WI38 (cell line): ENCODE measurements at regions not wholly inside any gene's neighbourhood (a gene's known extent, or its start where the extent isn't known, plus 50 kb on each side); places are given as distances from the start of the nearest gene placed in this dataset.

Experiments
- H3K4me3 ChIP-seq: 2 replicates; pipeline ENCODE4 v1.5.1; 2011; ENCODE audit warnings: low read depth, mild to moderate bottlenecking, control low read depth, low read length
- TF ChIP-seq, protein P1 (sequence below): IDR thresholded peaks from 2 replicates; pipeline ENCODE4 v1.5.1; 2012; ENCODE audit warnings: low read depth, mild to moderate bottlenecking, control low read depth, low read length

DNA sequence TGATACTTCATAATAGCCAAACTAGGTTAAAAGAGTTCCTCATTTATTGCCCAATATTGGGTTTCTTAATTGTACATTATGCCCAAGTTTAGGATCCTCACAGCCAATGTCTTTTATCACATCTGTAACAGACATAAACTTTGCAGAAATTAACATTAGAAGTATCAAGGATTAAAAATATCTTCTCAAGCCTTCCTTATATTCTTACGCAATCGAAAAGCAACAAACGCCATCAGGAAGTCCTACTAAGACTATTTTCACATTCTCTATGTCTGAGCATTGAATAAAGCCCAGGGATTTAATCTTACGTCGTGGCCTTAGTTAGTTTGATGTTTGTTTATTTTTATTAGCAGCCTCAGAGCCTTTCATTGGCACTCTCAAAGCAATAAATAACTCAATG, 1660.4 kb upstream of the MIR17HG start:
- no peak overlapping the region for H3K4me3 ChIP-seq
- TF ChIP-seq, protein P1, sequence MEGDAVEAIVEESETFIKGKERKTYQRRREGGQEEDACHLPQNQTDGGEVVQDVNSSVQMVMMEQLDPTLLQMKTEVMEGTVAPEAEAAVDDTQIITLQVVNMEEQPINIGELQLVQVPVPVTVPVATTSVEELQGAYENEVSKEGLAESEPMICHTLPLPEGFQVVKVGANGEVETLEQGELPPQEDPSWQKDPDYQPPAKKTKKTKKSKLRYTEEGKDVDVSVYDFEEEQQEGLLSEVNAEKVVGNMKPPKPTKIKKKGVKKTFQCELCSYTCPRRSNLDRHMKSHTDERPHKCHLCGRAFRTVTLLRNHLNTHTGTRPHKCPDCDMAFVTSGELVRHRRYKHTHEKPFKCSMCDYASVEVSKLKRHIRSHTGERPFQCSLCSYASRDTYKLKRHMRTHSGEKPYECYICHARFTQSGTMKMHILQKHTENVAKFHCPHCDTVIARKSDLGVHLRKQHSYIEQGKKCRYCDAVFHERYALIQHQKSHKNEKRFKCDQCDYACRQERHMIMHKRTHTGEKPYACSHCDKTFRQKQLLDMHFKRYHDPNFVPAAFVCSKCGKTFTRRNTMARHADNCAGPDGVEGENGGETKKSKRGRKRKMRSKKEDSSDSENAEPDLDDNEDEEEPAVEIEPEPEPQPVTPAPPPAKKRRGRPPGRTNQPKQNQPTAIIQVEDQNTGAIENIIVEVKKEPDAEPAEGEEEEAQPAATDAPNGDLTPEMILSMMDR = no peak

DNA sequence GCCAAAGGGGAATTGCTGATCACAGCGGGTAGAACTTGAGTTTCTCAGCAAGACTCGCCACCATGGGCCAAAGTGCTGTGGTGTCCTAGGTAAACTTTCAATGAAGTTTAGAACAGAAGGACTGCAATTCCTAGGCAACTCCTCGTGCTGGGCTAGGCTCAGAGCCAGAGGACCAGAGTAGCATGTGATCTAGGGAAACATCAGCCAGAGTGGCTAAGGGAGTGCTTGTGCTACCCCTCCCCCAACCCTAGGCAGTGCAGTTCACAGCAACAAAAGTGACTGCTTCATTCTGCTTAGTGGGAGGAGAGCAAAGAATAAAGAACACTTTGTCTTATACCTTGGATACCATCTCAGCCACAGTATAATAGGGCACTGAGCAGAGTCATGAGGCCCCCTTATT, 1658.6 kb upstream of the MIR17HG start:
- no peak overlapping the region for H3K4me3 ChIP-seq

DNA sequence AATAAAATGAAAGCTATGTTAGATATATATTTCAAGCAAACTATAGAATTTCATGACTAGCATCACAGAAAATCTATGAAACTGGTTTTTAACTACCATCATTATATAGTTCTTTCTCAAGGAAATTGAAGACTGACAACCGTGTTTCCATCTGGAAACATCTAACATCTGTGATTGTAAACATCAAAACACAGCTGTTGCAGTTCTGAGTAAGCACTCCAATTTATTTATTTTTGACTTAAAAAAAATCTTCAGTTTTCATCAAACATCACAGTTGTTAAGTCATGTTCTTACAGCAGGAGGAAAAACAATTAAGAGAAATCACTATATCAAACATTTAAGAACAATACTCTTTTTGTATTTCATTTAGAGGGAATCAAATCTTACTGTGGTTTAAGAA, 1653.0 kb upstream of the MIR17HG start:
- no peak overlapping the region for H3K4me3 ChIP-seq
- TF ChIP-seq, protein P1 = no peak

More for the DNA sequence above, 1658.6 kb upstream of the MIR17HG start:
- TF ChIP-seq, protein P1 = no peak

DNA sequence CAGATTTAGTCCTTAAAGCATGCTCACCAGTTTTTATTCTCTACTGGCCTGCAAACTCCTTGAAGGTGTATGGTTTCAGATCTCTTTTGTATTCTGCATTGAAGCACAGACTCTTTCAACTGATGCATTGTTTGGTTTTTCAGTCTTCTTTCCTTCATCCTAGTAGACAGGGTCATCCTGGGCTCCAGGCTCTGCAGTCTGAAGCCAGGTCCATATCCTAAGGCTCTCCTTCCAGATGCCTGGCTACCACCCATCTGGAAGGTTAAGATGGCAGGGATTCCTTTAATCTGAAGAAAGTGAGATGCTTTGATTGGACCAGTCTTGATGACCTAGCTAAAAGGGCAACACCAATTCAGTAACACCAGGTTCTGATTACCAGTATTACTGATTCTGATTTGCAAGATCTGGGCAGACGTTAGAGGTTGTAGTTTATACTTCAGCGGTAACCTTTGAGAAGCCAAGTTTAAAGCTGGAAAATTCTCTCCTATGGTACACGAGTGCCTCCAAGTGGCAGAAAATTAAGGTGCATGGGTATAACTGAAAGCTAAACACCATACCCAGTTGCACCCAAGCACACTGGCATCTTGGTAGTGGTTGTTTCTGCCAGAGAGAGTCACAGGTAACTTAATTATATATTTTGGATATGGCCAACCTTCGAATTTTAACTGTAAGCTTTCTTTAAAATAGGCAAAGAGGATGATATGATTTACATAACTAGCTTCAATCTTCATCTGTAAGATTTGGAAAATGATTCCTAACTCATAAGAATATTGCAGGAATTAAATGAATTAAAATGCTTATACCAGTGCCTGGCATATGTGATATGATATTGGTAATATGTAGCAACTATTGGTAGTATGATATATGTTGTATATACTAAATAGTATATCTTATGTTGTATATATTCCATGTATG, 1651.9 kb upstream of the MIR17HG start:
- TF ChIP-seq, protein P1 = no peak

DNA sequence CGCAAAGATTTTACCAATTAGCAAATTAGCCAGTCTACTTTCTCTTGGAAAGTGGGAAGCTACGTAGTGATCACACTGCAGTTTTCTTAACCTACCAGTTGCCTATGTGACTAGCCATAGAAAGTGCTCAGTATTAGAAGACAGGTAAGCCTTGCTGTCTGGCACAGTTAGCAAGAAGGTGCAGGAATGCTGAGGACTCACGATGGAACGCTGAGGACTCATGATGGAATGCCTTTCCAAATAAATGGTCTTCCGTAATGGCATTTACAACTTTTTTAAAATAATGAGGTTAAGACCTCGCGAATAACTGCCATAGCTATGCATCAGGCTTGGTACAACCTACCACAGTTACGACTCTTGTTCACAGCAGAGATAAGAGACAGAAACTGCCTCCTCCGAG, 1645.6 kb upstream of the MIR17HG start:
- H3K4me3 ChIP-seq = no peak overlapping the region
- TF ChIP-seq, protein P1 = no peak

More for the DNA sequence above, 1651.9 kb upstream of the MIR17HG start:
- H3K4me3 ChIP-seq = no peak overlapping the region

DNA sequence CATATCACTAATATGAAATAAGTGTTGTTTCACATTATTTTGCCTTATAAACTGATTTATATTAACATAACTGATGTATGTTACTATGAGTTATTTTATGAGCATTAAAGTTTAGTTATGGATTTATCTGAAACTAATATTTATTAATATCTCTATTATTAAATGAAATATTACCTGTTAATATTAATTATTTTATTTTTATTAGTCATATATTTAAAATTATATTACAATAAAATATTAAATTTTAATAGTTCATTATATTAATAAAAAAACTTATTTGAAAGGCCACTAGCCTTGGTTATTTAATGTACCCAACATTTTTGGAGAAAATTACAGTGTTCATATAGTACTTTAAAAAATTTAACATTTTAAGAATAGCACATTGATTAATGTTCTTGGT, 1643.4 kb upstream of the MIR17HG start:
- H3K4me3 ChIP-seq = no peak overlapping the region
- TF ChIP-seq, protein P1 = no peak

DNA sequence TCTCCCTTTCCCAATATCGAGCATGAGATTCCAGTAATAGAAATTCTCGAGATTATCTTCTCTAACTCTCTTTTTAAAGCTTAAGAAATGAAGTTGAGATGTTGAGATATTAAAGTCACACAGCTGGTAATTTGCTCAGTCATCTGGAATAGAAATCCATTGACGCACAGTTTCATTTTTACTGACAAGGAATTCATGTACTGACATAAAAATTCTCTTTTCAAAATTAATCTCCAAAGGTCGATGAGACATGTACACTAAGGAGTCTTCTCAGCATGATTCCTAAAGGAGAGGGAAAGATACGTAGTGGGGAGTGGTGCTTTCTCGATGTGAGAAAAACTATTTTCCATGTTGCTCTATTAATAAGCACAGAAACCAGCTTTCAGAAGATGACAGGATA, 1639.5 kb upstream of the MIR17HG start:
- no peak overlapping the region for H3K4me3 ChIP-seq
- TF ChIP-seq, protein P1 = no peak
